ENCODE measurements at regions not wholly inside any gene's neighbourhood (a gene's known extent, or its start where the extent isn't known, plus 50 kb on each side); places are given as distances from the start of the nearest gene placed in this dataset.

- no peak overlapping the region for H3K4me2 ChIP-seq (ENCODE audit: low read length)
- H3K9me3 ChIP-seq (ENCODE audit: insufficient read depth, low read length): no peaks in the 10 kb centered on the region
- no peaks in the 10 kb centered on the region for H4K20me1 ChIP-seq (ENCODE audit: insufficient read depth, low read length)
- no peak overlapping the region for H3K9ac ChIP-seq (ENCODE audit: low read length)
- no peak overlapping the region for H3K4me3 ChIP-seq (ENCODE audit: low read length)
- no peaks in the 10 kb centered on the region for H3K79me2 ChIP-seq (ENCODE audit: low read length)
- H2AFZ ChIP-seq (ENCODE audit: low read depth, low read length): no peak overlapping the region
- peaks cover 11% of the 10 kb centered on the region; the same call in 1 of the 2 replicates for H3K27me3 ChIP-seq (ENCODE audit: low read depth, low read length)
- no peaks in the 10 kb centered on the region for H3K36me3 ChIP-seq (replicated peaks; ENCODE audit: low read depth, low read length)
- TF ChIP-seq EZH2phosphoT487 (IDR thresholded peaks at IDR 0.05; ENCODE audit: low read depth) (no peak), CTCF (IDR thresholded peaks at IDR 0.05; ENCODE audit: low read depth, low read length) (no peak)
- peaks cover 11% of the 10 kb centered on the region; the same call in 1 of the 2 replicates for H3K4me1 ChIP-seq (ENCODE audit: low read length)
- H3K27ac ChIP-seq (ENCODE audit: low read length): no peak overlapping the region
These were observed 71.4 kb downstream of the DACT2 start for GRCh38 chr6:168248148-168248620.

- Histone ChIP-seq H3K27me3 (ENCODE audit: low read depth, low read length) (peaks cover 11% of the 10 kb centered on the region; the same call in 1 of the 2 replicates), H3K9me3 (ENCODE audit: insufficient read depth, low read length) (no peaks in the 10 kb centered on the region), H3K36me3 (replicated peaks; ENCODE audit: low read depth, low read length) (no peaks in the 10 kb centered on the region), H3K4me1 (ENCODE audit: low read length) (peaks cover 11% of the 10 kb centered on the region; the same call in 1 of the 2 replicates), H2AFZ (ENCODE audit: low read depth, low read length) (no peak overlapping the region), H3K79me2 (ENCODE audit: low read length) (no peaks in the 10 kb centered on the region), H4K20me1 (ENCODE audit: insufficient read depth, low read length) (no peaks in the 10 kb centered on the region), H3K27ac (ENCODE audit: low read length) (no peak overlapping the region), H3K9ac (ENCODE audit: low read length) (no peak overlapping the region), H3K4me3 (ENCODE audit: low read length) (no peak overlapping the region), H3K4me2 (ENCODE audit: low read length) (no peak overlapping the region)
- TF ChIP-seq CTCF (IDR thresholded peaks at IDR 0.05; ENCODE audit: low read depth, low read length) (no peak), EZH2phosphoT487 (IDR thresholded peaks at IDR 0.05; ENCODE audit: low read depth) (no peak)
These were observed 72.0 kb downstream of the DACT2 start for GRCh38 chr6:168247443-168248147.

GRCh38 chr6:168244961-168245551, 74.5 kb downstream of the DACT2 start:
- no peaks in the 10 kb centered on the region for H4K20me1 ChIP-seq (ENCODE audit: insufficient read depth, low read length)
- peaks cover 11% of the 10 kb centered on the region; the same call in 1 of the 2 replicates for H3K27me3 ChIP-seq (ENCODE audit: low read depth, low read length)
- no peak overlapping the region for H3K4me2 ChIP-seq (ENCODE audit: low read length)
- no peak overlapping the region for H3K4me3 ChIP-seq (ENCODE audit: low read length)
- H3K36me3 ChIP-seq (replicated peaks; ENCODE audit: low read depth, low read length): no peaks in the 10 kb centered on the region
- H3K27ac ChIP-seq (ENCODE audit: low read length): no peak overlapping the region
- H3K9me3 ChIP-seq (ENCODE audit: insufficient read depth, low read length): no peaks in the 10 kb centered on the region
- TF ChIP-seq CTCF (IDR thresholded peaks at IDR 0.05; ENCODE audit: low read depth, low read length) (no peak), EZH2phosphoT487 (IDR thresholded peaks at IDR 0.05; ENCODE audit: low read depth) (no peak)
- H2AFZ ChIP-seq (ENCODE audit: low read depth, low read length): no peak overlapping the region
- H3K4me1 ChIP-seq (ENCODE audit: low read length): no peaks in the 10 kb centered on the region
- H3K79me2 ChIP-seq (ENCODE audit: low read length): no peaks in the 10 kb centered on the region
- no peak overlapping the region for H3K9ac ChIP-seq (ENCODE audit: low read length)

- H3K36me3 ChIP-seq (replicated peaks; ENCODE audit: low read depth, low read length): no peaks in the 10 kb centered on the region
- H2AFZ ChIP-seq (ENCODE audit: low read depth, low read length): no peak overlapping the region
- no peak overlapping the region for H3K4me3 ChIP-seq (ENCODE audit: low read length)
- no peak for TF ChIP-seq CTCF (IDR thresholded peaks at IDR 0.05; ENCODE audit: low read depth, low read length)
- no peak for TF ChIP-seq EZH2phosphoT487 (IDR thresholded peaks at IDR 0.05; ENCODE audit: low read depth)
- no peaks in the 10 kb centered on the region for H4K20me1 ChIP-seq (ENCODE audit: insufficient read depth, low read length)
- H3K27me3 ChIP-seq (ENCODE audit: low read depth, low read length): peaks cover 14% of the 10 kb centered on the region; the same call in 1 of the 2 replicates
- H3K9ac ChIP-seq (ENCODE audit: low read length): no peak overlapping the region
- H3K4me1 ChIP-seq (ENCODE audit: low read length): no peaks in the 10 kb centered on the region
- H3K27ac ChIP-seq (ENCODE audit: low read length): no peak overlapping the region
- no peaks in the 10 kb centered on the region for H3K79me2 ChIP-seq (ENCODE audit: low read length)
- no peak overlapping the region for H3K4me2 ChIP-seq (ENCODE audit: low read length)
- no peaks in the 10 kb centered on the region for H3K9me3 ChIP-seq (ENCODE audit: insufficient read depth, low read length)
These were observed 75.7 kb downstream of the DACT2 start for GRCh38 chr6:168243812-168244376.
